ENCODE measurements at regions not wholly inside any gene's neighbourhood (a gene's known extent, or its start where the extent isn't known, plus 50 kb on each side); places are given as distances from the start of the nearest gene placed in this dataset.

- TF ChIP-seq REST (IDR thresholded peaks at IDR 0.05) (no peak), HNF4G (IDR thresholded peaks at IDR 0.05) (no peak), NR2F2 (IDR thresholded peaks at IDR 0.05) (no peak), TAF1 (conservative IDR thresholded peaks at IDR 0.05) (no peak), FOXA1 (IDR thresholded peaks at IDR 0.05) (no peak), EGR1 (IDR thresholded peaks at IDR 0.05; ENCODE audit: low read depth in 2 of 2) (no peak), ZBTB33 (IDR thresholded peaks at IDR 0.05) (no peak), GABPA (IDR thresholded peaks at IDR 0.05 in 1 of 2, conservative IDR thresholded peaks at IDR 0.05 in 1 of 2) (no peak), FOXA2 (IDR thresholded peaks at IDR 0.05) (no peak), ATF3 (IDR thresholded peaks at IDR 0.05) (no peak)
- Histone ChIP-seq H3K4me1 (ENCODE audit: control insufficient read depth in 4 of 4, insufficient read depth in 4 of 4, low read length in 3 of 4) (no peaks in the 10 kb centered on the region), H3K9ac (ENCODE audit: low read depth in 1 of 2, low read length in 2 of 2) (no peak overlapping the region), H3K27ac (ENCODE audit: low read depth in 1 of 2, low read length in 2 of 2) (no peak overlapping the region), H3K4me3 (ENCODE audit: low read depth in 1 of 3, low read length in 3 of 3) (no peak overlapping the region), H3K9me3 (ENCODE audit: control insufficient read depth in 4 of 4, low read length in 3 of 4) (no peaks in the 10 kb centered on the region), H3K36me3 (ENCODE audit: control insufficient read depth in 4 of 4, insufficient read depth in 3 of 4, low read depth in 1 of 4, low read length in 3 of 4) (no peaks in the 10 kb centered on the region), H3K27me3 (ENCODE audit: control insufficient read depth in 4 of 4, insufficient read depth in 4 of 4, low read length in 3 of 4) (peaks cover 0 to 3% (median 0%) of the 10 kb centered on the region in 4 donors)
- DNase-seq (ENCODE audit: low spot score), result no peak
- 58% methylated on average over 2 of the region's 2 CpGs for WGBS
These were observed 1449.6 kb downstream of the C4orf33 start for GRCh38 chr4:130545596-130545995.

- H3K36me3 ChIP-seq (ENCODE audit: control insufficient read depth in 4 of 4, insufficient read depth in 3 of 4, low read depth in 1 of 4, low read length in 3 of 4), result no peaks in the 10 kb centered on the region
- no peak for TF ChIP-seq MAX (IDR thresholded peaks at IDR 0.05)
- TF ChIP-seq HNF4A (conservative IDR thresholded peaks at IDR 0.05), result no peak
- TF ChIP-seq RAD21 (IDR thresholded peaks at IDR 0.05), result no peak
- no peak for TF ChIP-seq REST (IDR thresholded peaks at IDR 0.05)
- no peak for TF ChIP-seq NR2F2 (IDR thresholded peaks at IDR 0.05)
- no peak for TF ChIP-seq EGR1 (IDR thresholded peaks at IDR 0.05; ENCODE audit: low read depth in 2 of 2)
- no peak for TF ChIP-seq FOXA1 (IDR thresholded peaks at IDR 0.05)
- TF ChIP-seq HNF4G (IDR thresholded peaks at IDR 0.05), result no peak
- TF ChIP-seq RXRA (IDR thresholded peaks at IDR 0.05), result no peak
- TF ChIP-seq CTCF (IDR thresholded peaks at IDR 0.05; ENCODE audit: low read depth, low read length, missing input control), result no peak
- TF ChIP-seq ATF3 (IDR thresholded peaks at IDR 0.05), result no peak
- no peak for TF ChIP-seq SP1 (IDR thresholded peaks at IDR 0.05)
- TF ChIP-seq FOXA2 (IDR thresholded peaks at IDR 0.05), result no peak
- TF ChIP-seq TAF1 (conservative IDR thresholded peaks at IDR 0.05), result no peak
- TF ChIP-seq JUND (IDR thresholded peaks at IDR 0.05), result no peak
- TF ChIP-seq GABPA (IDR thresholded peaks at IDR 0.05 in 1 of 2, conservative IDR thresholded peaks at IDR 0.05 in 1 of 2), result no peak
- no peak for TF ChIP-seq YY1 (IDR thresholded peaks at IDR 0.05)
- TF ChIP-seq ZBTB33 (IDR thresholded peaks at IDR 0.05), result no peak
- DNase-seq (ENCODE audit: low spot score), result no peak
- 44% methylated on average over 2 of the region's 2 CpGs for WGBS
- H3K9ac ChIP-seq (ENCODE audit: low read depth in 1 of 2, low read length in 2 of 2), result no peak overlapping the region
- peaks cover 0 to 4% (median 0%) of the 10 kb centered on the region in 4 donors for H3K27me3 ChIP-seq (ENCODE audit: control insufficient read depth in 4 of 4, insufficient read depth in 4 of 4, low read length in 3 of 4)
- no peak overlapping the region for H3K27ac ChIP-seq (ENCODE audit: low read depth in 1 of 2, low read length in 2 of 2)
- H3K9me3 ChIP-seq (ENCODE audit: control insufficient read depth in 4 of 4, low read length in 3 of 4), result no peaks in the 10 kb centered on the region
- H3K4me3 ChIP-seq (ENCODE audit: low read depth in 1 of 3, low read length in 3 of 3), result no peak overlapping the region
- H3K4me1 ChIP-seq (ENCODE audit: control insufficient read depth in 4 of 4, insufficient read depth in 4 of 4, low read length in 3 of 4), result peaks cover 0 to 7% (median 6%) of the 10 kb centered on the region in 4 donors
These were observed 1463.3 kb downstream of the C4orf33 start for GRCh38 chr4:130559268-130559667.
